ENCODE measurements at regions not wholly inside any gene's neighbourhood (a gene's known extent, or its start where the extent isn't known, plus 50 kb on each side); places are given as distances from the start of the nearest gene placed in this dataset.

DNA sequence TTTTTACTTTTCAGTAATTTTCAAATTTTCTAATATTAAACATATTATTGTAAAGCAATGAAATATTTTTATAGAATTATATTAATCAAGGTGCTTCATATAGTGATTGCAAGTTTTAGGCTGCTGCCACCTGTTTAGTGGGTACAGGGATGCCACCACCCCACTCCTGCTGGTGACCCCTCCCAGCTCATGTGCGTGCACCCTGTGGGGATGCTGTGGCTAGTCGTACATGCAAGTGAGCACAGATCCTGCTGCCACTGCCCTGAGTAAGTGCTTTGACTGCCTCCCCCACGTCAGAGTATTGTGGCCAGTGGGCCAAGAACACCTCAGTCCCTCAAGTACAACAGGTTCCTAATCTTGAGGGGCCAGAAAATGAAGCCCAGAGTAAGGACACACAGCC is 320.1 kb upstream of the DDI1 start:
- TF ChIP-seq POLR2A (IDR thresholded peaks at IDR 0.05), result no peak
- TF ChIP-seq, protein P1, sequence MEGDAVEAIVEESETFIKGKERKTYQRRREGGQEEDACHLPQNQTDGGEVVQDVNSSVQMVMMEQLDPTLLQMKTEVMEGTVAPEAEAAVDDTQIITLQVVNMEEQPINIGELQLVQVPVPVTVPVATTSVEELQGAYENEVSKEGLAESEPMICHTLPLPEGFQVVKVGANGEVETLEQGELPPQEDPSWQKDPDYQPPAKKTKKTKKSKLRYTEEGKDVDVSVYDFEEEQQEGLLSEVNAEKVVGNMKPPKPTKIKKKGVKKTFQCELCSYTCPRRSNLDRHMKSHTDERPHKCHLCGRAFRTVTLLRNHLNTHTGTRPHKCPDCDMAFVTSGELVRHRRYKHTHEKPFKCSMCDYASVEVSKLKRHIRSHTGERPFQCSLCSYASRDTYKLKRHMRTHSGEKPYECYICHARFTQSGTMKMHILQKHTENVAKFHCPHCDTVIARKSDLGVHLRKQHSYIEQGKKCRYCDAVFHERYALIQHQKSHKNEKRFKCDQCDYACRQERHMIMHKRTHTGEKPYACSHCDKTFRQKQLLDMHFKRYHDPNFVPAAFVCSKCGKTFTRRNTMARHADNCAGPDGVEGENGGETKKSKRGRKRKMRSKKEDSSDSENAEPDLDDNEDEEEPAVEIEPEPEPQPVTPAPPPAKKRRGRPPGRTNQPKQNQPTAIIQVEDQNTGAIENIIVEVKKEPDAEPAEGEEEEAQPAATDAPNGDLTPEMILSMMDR (IDR thresholded peaks at IDR 0.05), result no peak
